ENCODE measurements at regions not wholly inside any gene's neighbourhood (a gene's known extent, or its start where the extent isn't known, plus 50 kb on each side); places are given as distances from the start of the nearest gene placed in this dataset.

DNA sequence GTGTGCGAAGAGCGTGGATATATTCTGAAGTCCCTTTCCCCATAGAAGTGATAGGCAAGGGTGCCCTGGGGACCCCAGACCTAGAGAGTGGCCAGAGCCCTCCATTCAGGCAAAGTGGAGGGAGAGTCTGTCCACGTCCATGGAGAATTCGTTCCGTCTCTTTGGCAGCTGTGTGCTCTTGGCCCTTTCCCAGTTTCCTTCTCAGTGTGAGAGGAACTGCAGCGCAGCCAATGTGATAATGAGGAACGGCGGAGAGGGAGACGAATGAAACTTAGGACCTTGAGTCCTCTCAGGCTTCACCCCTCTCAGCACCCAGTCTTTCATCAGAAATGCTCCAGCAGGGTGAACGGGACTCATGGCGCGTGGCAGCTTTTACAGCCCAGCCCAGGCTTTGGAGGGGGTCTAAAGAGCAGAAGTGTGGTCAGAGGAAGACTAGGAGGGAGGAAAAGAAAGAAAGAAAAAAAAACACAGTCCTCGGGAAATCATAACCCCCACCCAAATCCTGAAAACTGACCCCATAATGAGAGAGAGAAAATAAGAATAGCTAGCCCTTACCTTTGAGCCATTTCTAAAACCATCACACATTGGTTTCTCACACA, 95.0 kb upstream of the RIOK3 start:
- TF ChIP-seq, protein P1, sequence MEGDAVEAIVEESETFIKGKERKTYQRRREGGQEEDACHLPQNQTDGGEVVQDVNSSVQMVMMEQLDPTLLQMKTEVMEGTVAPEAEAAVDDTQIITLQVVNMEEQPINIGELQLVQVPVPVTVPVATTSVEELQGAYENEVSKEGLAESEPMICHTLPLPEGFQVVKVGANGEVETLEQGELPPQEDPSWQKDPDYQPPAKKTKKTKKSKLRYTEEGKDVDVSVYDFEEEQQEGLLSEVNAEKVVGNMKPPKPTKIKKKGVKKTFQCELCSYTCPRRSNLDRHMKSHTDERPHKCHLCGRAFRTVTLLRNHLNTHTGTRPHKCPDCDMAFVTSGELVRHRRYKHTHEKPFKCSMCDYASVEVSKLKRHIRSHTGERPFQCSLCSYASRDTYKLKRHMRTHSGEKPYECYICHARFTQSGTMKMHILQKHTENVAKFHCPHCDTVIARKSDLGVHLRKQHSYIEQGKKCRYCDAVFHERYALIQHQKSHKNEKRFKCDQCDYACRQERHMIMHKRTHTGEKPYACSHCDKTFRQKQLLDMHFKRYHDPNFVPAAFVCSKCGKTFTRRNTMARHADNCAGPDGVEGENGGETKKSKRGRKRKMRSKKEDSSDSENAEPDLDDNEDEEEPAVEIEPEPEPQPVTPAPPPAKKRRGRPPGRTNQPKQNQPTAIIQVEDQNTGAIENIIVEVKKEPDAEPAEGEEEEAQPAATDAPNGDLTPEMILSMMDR (IDR thresholded peaks at IDR 0.05; ENCODE audit: borderline replicate concordance, control extremely low read depth, extremely low read depth, insufficient read depth, missing control alignments): no peak
- DNase-seq (ENCODE audit: low spot score): no peak
- in situ Hi-C loops (cut with MboI; ENCODE audit: low sequenced_read_pairs, unreplicated experiment): no loop called here

DNA sequence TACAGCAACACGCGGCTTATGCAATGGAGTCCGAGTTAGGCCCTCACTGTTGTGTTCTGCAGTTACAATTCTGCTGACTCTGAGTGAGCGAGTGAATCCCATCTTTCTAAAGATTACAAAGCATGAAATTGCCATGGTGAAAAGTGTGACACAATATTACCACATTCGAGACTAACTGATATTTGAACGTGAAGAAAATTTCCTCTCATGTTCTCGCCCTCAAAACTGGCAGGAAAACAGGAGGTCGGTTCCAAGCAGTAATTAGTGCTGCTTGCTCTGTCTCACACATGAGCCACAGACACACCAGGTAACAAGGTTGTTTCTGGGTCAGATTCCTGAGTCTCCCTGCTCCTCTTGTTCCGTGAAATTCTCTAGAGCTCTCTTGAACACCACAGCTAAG, 93.7 kb upstream of the RIOK3 start:
- TF ChIP-seq, protein P1 (IDR thresholded peaks at IDR 0.05; ENCODE audit: borderline replicate concordance, control extremely low read depth, extremely low read depth, insufficient read depth, missing control alignments): no peak
- in situ Hi-C loops (cut with MboI; ENCODE audit: low sequenced_read_pairs, unreplicated experiment): no loop called here
- no peak for DNase-seq (ENCODE audit: low spot score)

DNA sequence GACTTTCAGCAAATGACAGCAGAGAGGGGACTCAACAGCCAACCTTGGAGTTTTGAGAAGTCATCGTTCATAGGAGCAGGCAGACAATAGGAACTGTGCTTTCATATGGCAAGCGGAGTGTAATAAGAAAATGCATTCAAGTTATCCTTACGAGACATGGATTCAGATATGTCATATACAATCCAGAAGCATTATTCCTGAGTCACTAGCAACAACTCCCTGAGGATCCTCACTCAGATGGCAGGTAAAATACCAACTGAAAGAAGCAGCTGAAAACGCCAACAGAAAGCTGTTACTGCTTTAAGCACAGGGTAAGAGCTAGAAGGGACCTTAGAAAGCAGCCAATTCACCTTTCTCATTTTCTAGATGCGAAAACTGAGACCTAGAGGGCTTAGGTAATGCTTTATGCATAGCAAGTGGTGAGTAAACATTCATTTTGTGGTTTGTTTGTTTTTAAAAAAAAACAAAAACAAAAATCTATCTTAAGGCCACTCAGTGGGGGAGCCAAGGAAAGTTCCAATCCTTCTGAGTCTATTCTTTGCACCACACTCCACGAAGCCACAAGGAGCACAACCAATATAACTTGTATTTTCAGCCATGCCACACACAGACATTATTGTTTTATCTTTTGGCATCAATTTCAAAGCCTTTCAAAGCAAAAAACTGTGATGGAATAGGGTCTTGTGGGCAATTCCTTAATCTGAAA, 89.1 kb upstream of the RIOK3 start:
- in situ Hi-C loops (cut with MboI; ENCODE audit: low sequenced_read_pairs, unreplicated experiment): no loop called here
- no peak for DNase-seq (ENCODE audit: low spot score)
- TF ChIP-seq, protein P1 (IDR thresholded peaks at IDR 0.05; ENCODE audit: borderline replicate concordance, control extremely low read depth, extremely low read depth, insufficient read depth, missing control alignments): no peak

DNA sequence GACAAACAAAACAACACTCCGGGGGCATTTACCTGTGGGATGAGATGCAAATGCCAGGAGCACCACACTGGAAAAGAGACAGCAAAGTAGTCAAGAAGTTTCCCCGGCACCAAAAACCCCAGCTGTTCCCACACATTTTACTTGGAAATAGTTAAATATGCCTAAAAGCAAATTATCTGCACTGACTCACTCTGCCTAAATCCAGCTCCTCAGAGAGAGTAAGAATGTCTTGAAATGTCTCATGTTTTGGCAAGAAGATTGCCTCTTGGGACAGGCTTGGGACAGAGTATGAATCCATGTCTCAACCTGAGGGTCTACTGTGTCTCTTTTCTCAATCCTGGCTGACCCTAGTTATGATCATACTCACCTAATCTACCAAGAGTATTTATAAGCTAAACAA, 87.5 kb upstream of the RIOK3 start:
- in situ Hi-C loops (cut with MboI; ENCODE audit: low sequenced_read_pairs, unreplicated experiment): no loop called here
- TF ChIP-seq, protein P1 (IDR thresholded peaks at IDR 0.05; ENCODE audit: borderline replicate concordance, control extremely low read depth, extremely low read depth, insufficient read depth, missing control alignments): no peak
- DNase-seq (ENCODE audit: low spot score): no peak

DNA sequence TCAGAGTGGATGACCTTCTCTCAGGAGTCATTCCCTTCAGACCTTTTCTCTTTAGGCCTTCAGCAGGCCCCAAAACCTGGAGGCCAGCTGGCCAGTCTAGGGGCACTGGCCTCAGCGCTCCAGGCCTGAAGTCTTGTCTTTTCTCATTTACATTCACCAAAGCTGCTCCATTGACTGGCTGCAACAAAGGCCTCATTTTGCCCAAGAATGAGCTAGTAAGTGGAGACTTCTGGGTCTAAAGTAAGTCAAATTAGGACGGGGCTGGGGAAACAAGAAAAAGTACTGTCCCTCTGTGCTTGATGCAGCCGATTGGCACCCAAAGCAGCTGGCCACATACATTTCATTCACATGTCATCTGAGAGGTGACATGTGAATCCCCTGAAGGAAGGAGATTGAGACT, 83.8 kb upstream of the RIOK3 start:
- TF ChIP-seq, protein P1 (IDR thresholded peaks at IDR 0.05; ENCODE audit: borderline replicate concordance, control extremely low read depth, extremely low read depth, insufficient read depth, missing control alignments): no peak
- no peak for DNase-seq (ENCODE audit: low spot score)
- in situ Hi-C loops (cut with MboI; ENCODE audit: low sequenced_read_pairs, unreplicated experiment): no loop called here

DNA sequence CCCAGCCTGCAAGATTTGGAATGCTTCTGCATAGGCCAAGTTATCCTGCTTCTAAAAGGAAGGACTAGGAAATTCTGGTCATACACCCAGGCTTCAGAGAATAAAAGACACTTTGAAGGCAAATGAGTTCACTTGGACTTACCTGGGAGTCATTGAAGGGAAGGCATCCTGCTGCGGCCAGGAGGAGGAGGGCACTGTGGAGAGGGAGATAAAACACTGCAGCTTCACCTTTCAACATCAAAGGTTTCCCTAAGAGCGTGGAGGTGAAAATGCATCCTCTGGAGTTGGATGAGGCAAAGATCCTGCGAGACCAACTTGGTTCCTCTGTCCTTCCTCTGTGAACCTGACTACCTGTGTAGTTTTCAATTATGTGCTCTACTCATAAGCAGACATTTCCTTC, 79.5 kb upstream of the RIOK3 start:
- in situ Hi-C loops (cut with MboI; ENCODE audit: low sequenced_read_pairs, unreplicated experiment): no loop called here

More for the DNA sequence above, 79.5 kb upstream of the RIOK3 start:
- DNase-seq (ENCODE audit: low spot score): no peak
- TF ChIP-seq, protein P1 (IDR thresholded peaks at IDR 0.05; ENCODE audit: borderline replicate concordance, control extremely low read depth, extremely low read depth, insufficient read depth, missing control alignments): no peak
